Natural killer cell (primary cell): ENCODE measurements at regions not wholly inside any gene's neighbourhood (a gene's known extent, or its start where the extent isn't known, plus 50 kb on each side); places are given as distances from the start of the nearest gene placed in this dataset.

Experiments used
- ATAC-seq, 3 donors: fragments of 150-1000 bp in 2 of 3; fragments of 200-7000 bp in 1 of 3; cut with Tn5 transposase; 1 replicate in 1 of 3; 2 replicates in 2 of 3; pipeline ENCODE4 v1.10.0; 2021; ENCODE audit warnings: mild to moderate bottlenecking in 2 of 3, moderate library complexity in 2 of 3
- DNase-seq, 2 donors: peaks; one replicate each; pipeline versions ENCODE4 v3.0.0 to v3.0.0-alpha.2; 2013 to 2021; ENCODE audit warnings: mixed read lengths in 1 of 2
- H3K27ac ChIP-seq: one replicate; pipeline ENCODE4 v1.5.1; 2013; ENCODE audit warnings: mild to moderate bottlenecking, low read length
- H3K27me3 ChIP-seq: one replicate; pipeline ENCODE4 v1.6.1; 2013; ENCODE audit warnings: low read length; ENCODE audit not compliant: control insufficient read depth, insufficient read depth
- H3K36me3 ChIP-seq: one replicate; pipeline ENCODE4 v1.6.1; 2013; ENCODE audit warnings: low read length; ENCODE audit not compliant: control insufficient read depth, insufficient read depth
- H3K4me1 ChIP-seq: one replicate; pipeline ENCODE4 v1.6.1; 2013; ENCODE audit warnings: low read length; ENCODE audit not compliant: control insufficient read depth, insufficient read depth
- H3K4me3 ChIP-seq: one replicate; pipeline ENCODE4 v1.5.1; 2013; ENCODE audit warnings: low read length
- H3K9me3 ChIP-seq: one replicate; pipeline ENCODE4 v1.6.1; 2013; ENCODE audit warnings: low read length; ENCODE audit not compliant: control insufficient read depth, insufficient read depth
- H3K27ac Mint-ChIP-seq, 2 donors: one replicate each; pipeline ENCODE4 v1.8.0; 2022; ENCODE audit warnings: mild to moderate bottlenecking in 2 of 2, mixed read lengths in 2 of 2, moderate library complexity in 1 of 2
- H3K27me3 Mint-ChIP-seq, 2 donors: one replicate each; pipeline ENCODE4 v1.8.0; 2022; ENCODE audit warnings: low read depth in 2 of 2, mixed read lengths in 2 of 2
- H3K36me3 Mint-ChIP-seq: one replicate; pipeline ENCODE4 v1.8.0; 2022; ENCODE audit warnings: mixed read lengths
- H3K4me1 Mint-ChIP-seq, 2 donors: one replicate each; pipeline ENCODE4 v1.8.0; 2022; ENCODE audit warnings: mixed read lengths in 2 of 2
- H3K4me3 Mint-ChIP-seq: one replicate; pipeline ENCODE4 v1.8.0; 2022; ENCODE audit warnings: mild to moderate bottlenecking, moderate library complexity, mixed read lengths
- H3K9me3 Mint-ChIP-seq, 2 donors: one replicate each; pipeline ENCODE4 v1.8.0; 2022; ENCODE audit warnings: mixed read lengths in 2 of 2
- WGBS: methylation state at CpG from one replicate; pipeline ENCODE4 v1.1.7; 2013; ENCODE audit warnings: missing lambda C conversion rate; ENCODE audit not compliant: insufficient coverage; 5-methylcytosine and 5-hydroxymethylcytosine counted together
- intact Hi-C: fragments of 100-400 bp; cut with micrococcal nuclease; formaldehyde crosslinking; loops from one replicate; pipeline ENCODE4 v1.14.2; 2022
- TF ChIP-seq, protein P1 (sequence below): fragments of 200-600 bp; IDR thresholded peaks from one replicate; pipeline ENCODE4 v1.8.0; 2022; ENCODE audit warnings: antibody characterized with exemption

DNA sequence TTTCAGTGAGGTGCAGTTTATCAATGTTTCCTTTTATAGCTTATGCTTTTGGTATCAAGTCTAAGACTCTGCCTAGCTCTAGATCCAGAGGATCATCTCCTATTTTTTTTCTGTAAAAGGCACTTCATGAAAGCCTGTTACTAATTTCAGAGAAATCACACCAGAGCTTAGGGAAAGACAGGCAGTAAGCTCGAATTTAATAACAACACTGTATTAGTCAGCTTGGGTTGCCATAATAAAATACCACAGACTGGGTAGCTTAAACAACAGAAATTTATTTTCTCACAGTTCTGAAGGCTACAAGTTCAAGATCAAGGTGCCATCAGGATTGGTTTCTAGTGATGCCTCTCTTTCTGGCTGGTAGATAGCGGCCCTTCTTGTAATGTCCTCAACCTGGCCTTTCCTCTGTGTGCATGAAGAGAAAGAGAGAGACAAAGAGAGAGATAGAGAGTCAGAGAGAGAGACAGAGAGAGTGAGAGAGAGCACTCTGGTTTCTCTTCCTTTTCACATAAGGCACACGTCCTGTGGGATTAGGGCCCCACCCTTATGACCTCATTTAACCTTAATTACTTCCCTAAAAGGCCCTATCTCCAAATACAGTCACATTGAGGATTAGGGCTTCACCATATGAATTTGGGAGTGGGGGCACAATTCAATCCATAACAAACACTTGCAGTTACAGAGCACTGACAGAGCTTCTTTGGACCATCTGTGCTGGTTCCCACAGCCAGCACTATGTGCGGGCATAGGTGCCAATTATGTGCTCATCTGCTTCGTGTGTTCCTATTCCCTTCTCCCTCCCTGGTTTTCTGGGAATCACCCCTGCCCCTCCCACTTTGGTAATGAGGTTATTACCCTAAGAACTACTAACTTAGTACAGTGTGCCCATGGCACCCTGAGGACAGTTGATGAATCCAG is 114.8 kb upstream of the MED14 start:
- TF ChIP-seq, protein P1, sequence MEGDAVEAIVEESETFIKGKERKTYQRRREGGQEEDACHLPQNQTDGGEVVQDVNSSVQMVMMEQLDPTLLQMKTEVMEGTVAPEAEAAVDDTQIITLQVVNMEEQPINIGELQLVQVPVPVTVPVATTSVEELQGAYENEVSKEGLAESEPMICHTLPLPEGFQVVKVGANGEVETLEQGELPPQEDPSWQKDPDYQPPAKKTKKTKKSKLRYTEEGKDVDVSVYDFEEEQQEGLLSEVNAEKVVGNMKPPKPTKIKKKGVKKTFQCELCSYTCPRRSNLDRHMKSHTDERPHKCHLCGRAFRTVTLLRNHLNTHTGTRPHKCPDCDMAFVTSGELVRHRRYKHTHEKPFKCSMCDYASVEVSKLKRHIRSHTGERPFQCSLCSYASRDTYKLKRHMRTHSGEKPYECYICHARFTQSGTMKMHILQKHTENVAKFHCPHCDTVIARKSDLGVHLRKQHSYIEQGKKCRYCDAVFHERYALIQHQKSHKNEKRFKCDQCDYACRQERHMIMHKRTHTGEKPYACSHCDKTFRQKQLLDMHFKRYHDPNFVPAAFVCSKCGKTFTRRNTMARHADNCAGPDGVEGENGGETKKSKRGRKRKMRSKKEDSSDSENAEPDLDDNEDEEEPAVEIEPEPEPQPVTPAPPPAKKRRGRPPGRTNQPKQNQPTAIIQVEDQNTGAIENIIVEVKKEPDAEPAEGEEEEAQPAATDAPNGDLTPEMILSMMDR = no peak
- no peak overlapping the region for H3K4me3 ChIP-seq
- Mint-ChIP-seq H3K36me3 (no peaks in the 10 kb centered on the region), H3K27me3 (peaks cover 9 to 55% of the 10 kb centered on the region in 2 donors), H3K27ac (no peak overlapping the region), H3K4me1 (no peaks in the 10 kb centered on the region), H3K4me3 (no peak overlapping the region), H3K9me3 (no peaks in the 10 kb centered on the region)
- no peak overlapping the region for H3K27ac ChIP-seq
- H3K27me3 ChIP-seq = no peaks in the 10 kb centered on the region
- intact Hi-C loops = no loop called here
- DNase-seq (no peak), ATAC-seq (no peak)
- WGBS = 90% methylated on average over 4 of the region's 5 CpGs
- no peaks in the 10 kb centered on the region for H3K4me1 ChIP-seq
- no peaks in the 10 kb centered on the region for H3K9me3 ChIP-seq
- H3K36me3 ChIP-seq = no peaks in the 10 kb centered on the region

DNA sequence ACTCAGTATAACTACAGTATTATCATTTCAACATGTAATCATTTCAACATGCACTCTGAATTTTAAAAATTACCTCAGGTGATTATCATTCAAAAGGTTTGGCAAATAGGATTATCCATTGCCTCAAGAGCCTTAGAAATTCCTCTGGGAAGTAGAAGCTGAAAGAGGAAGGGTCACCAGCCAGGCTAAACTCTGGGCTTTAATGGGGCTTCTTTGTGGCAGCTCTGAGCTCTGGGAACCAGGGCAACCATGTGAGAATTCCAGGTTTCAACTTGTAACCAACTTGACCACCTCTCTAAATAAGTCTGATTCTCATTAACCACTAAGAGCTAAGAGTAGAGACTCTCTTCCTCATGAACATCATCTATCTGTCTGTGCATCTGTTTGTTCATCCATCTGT is 117.2 kb upstream of the MED14 start:
- ATAC-seq = no peak
- H3K27me3 Mint-ChIP-seq = peaks cover 9 to 53% of the 10 kb centered on the region in 2 donors
- intact Hi-C loops = no loop called here
- Histone ChIP-seq H3K36me3 (no peaks in the 10 kb centered on the region), H3K27ac (no peak overlapping the region), H3K4me3 (no peak overlapping the region), H3K4me1 (no peaks in the 10 kb centered on the region), H3K9me3 (no peaks in the 10 kb centered on the region), H3K27me3 (no peaks in the 10 kb centered on the region)
- no peak overlapping the region for H3K27ac Mint-ChIP-seq
- no peak overlapping the region for H3K4me3 Mint-ChIP-seq
- H3K9me3 Mint-ChIP-seq = no peaks in the 10 kb centered on the region
- no peaks in the 10 kb centered on the region for H3K4me1 Mint-ChIP-seq
- no peaks in the 10 kb centered on the region for H3K36me3 Mint-ChIP-seq
- TF ChIP-seq, protein P1 = no peak
- no peak for DNase-seq

DNA sequence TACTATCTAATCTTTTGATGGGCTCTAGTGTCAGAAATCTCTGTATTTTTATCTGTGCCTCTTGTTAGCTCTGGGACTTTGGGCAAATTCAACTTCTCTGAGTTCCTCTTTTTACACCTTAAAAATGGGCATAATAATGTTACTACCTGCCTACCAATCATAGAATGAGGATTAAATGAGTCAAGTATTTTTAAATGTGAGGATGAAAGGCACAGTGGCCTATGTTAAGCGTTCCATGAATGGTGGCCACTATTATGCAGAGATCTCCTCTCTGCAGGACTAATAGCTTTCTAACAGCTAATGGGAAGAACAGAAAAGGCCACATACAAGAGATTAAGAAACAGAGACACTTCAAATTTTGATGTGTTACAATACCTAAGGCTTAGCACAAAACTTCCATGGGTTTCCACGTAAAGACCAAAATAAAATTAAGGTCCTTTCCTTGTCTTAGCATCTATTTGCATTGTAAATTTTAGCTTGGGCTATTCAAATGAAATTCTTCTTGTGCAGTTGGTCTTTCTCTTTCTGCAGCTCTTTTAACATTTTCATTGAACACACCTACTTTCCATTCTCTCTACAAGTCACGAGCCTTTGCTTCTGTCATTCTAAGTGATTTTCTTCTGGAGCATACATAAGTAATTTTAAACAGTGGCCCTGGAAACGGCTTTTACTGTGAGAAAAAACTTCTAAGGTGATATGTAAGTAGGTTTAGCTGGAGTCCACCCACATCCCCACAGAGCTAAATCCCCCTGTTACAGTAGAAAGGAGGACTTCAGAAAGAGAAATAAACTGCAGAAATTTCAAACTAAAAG is 117.9 kb upstream of the MED14 start:
- Mint-ChIP-seq H3K27ac (no peak overlapping the region), H3K27me3 (peaks cover 9 to 53% of the 10 kb centered on the region in 2 donors), H3K36me3 (no peaks in the 10 kb centered on the region), H3K4me3 (no peak overlapping the region), H3K9me3 (no peaks in the 10 kb centered on the region), H3K4me1 (no peaks in the 10 kb centered on the region)
- no peak overlapping the region for H3K27ac ChIP-seq
- WGBS = 74% methylated on average over 3 of the region's 4 CpGs
- H3K27me3 ChIP-seq = no peaks in the 10 kb centered on the region
- no peaks in the 10 kb centered on the region for H3K9me3 ChIP-seq
- no peaks in the 10 kb centered on the region for H3K36me3 ChIP-seq
- no peaks in the 10 kb centered on the region for H3K4me1 ChIP-seq
- TF ChIP-seq, protein P1 = no peak
- no peak overlapping the region for H3K4me3 ChIP-seq
- ATAC-seq (no peak), DNase-seq (no peak)
- intact Hi-C loops = no loop called here
